MM.1S (cell line): ENCODE measurements at regions not wholly inside any gene's neighbourhood (a gene's known extent, or its start where the extent isn't known, plus 50 kb on each side); places are given as distances from the start of the nearest gene placed in this dataset.

Source experiments
- CTCF ChIP-seq: fragments of 300-600 bp; sonication (generic); IDR thresholded peaks from 2 replicates; pipeline ENCODE4 v1.5.1; 2016; ENCODE audit warnings: antibody characterized with exemption, low read length, mixed read lengths
- EZH2 ChIP-seq: fragments of 300-600 bp; sonication (generic); optimal IDR thresholded peaks from 2 replicates; pipeline ENCODE3; 2017; ENCODE audit warnings: low read depth, mild to moderate bottlenecking, antibody characterized with exemption, low read length, mixed read lengths
- EZH2phosphoT487 ChIP-seq: fragments of 300-600 bp; sonication (generic); IDR thresholded peaks from 2 replicates; pipeline ENCODE4 v1.6.1; 2018; ENCODE audit warnings: antibody characterized with exemption, low read length

GRCh38 chr17:71283486-71283885 is 837.3 kb upstream of the SOX9 start:
- TF ChIP-seq CTCF, result no peak
- TF ChIP-seq EZH2, result no peak
- TF ChIP-seq EZH2phosphoT487, result no peak
